GM12878 (cell line): ENCODE measurements at regions not wholly inside any gene's neighbourhood (a gene's known extent, or its start where the extent isn't known, plus 50 kb on each side); places are given as distances from the start of the nearest gene placed in this dataset.

Source experiments
- BACH1 ChIP-seq: fragments of 450-650 bp; IDR thresholded peaks from 2 replicates; pipeline ENCODE4 v1.6.1; 2017; ENCODE audit warnings: mild to moderate bottlenecking, borderline replicate concordance
- BMI1 ChIP-seq: fragments of 450-650 bp; IDR thresholded peaks from 2 replicates; pipeline ENCODE4 v1.6.1; 2016; ENCODE audit warnings: mild to moderate bottlenecking, moderate library complexity, borderline replicate concordance
- BRCA1 ChIP-seq: IDR thresholded peaks from 2 replicates; pipeline ENCODE4 v1.6.1; 2011; ENCODE audit warnings: low read depth, low read length, improper control_type of control experiment
- CEBPB ChIP-seq, 2 experiments: fragments of 150-350 bp in 1 of 2; IDR thresholded peaks; 2 replicates each; pipeline ENCODE4 v1.6.1; 2012 to 2014; ENCODE audit warnings: low read depth in 2 of 2, low read length in 2 of 2, borderline replicate concordance in 1 of 2, inconsistent platforms in 1 of 2
- DPF2 ChIP-seq: fragments of 450-650 bp; IDR thresholded peaks from 2 replicates; pipeline ENCODE4 v1.6.1; 2017; ENCODE audit warnings: mild to moderate bottlenecking
- EZH2 ChIP-seq: IDR thresholded peaks from 2 replicates; pipeline ENCODE4 v1.6.1; 2012; ENCODE audit warnings: low read depth, mild to moderate bottlenecking, control low read depth, inconsistent platforms, low read length, borderline replicate concordance; ENCODE audit not compliant: control insufficient read depth
- HDGF ChIP-seq: fragments of 450-650 bp; IDR thresholded peaks from 2 replicates; pipeline ENCODE4 v1.6.1; 2016; ENCODE audit warnings: antibody characterized with exemption
- MEF2B ChIP-seq: fragments of 450-650 bp; IDR thresholded peaks from 2 replicates; pipeline ENCODE4 v1.6.1; 2018; ENCODE audit warnings: mild to moderate bottlenecking, moderate library complexity; ENCODE audit not compliant: partially characterized antibody, poor library complexity, severe bottlenecking
- NFXL1 ChIP-seq: fragments of 450-650 bp; IDR thresholded peaks from 2 replicates; pipeline ENCODE4 v1.6.1; 2017; ENCODE audit warnings: antibody characterized with exemption, mild to moderate bottlenecking, borderline replicate concordance
- NFYA ChIP-seq: IDR thresholded peaks from 2 replicates; pipeline ENCODE4 v1.6.1; 2011; ENCODE audit warnings: low read depth, mild to moderate bottlenecking, low read length, improper control_type of control experiment, borderline replicate concordance
- NR2F1 ChIP-seq: fragments of 450-650 bp; conservative IDR thresholded peaks from 2 replicates; pipeline ENCODE4 v1.6.1; 2017; ENCODE audit warnings: mild to moderate bottlenecking
- POLR2AphosphoS2 ChIP-seq: IDR thresholded peaks from 2 replicates; pipeline ENCODE4 v1.6.1; 2011; ENCODE audit warnings: low read depth, mild to moderate bottlenecking, low read length, improper control_type of control experiment, moderate library complexity
- RAD21 ChIP-seq: IDR thresholded peaks from 2 replicates; pipeline ENCODE4 v1.6.1; 2011; ENCODE audit warnings: mild to moderate bottlenecking, low read depth, low read length, moderate library complexity; ENCODE audit not compliant: insufficient read depth
- RAD51 ChIP-seq: fragments of 450-650 bp; IDR thresholded peaks from 2 replicates; pipeline ENCODE4 v1.6.1; 2016; ENCODE audit warnings: moderate library complexity, mild to moderate bottlenecking, inconsistent platforms
- SIN3A ChIP-seq: IDR thresholded peaks from 2 replicates; pipeline ENCODE4 v1.6.1; 2012; ENCODE audit warnings: low read depth, low read length, improper control_type of control experiment
- SIX5 ChIP-seq: IDR thresholded peaks from 2 replicates; pipeline ENCODE4 v1.6.1; 2011; ENCODE audit warnings: mild to moderate bottlenecking, low read depth, low read length, moderate library complexity; ENCODE audit not compliant: severe bottlenecking
- SUPT20H ChIP-seq: IDR thresholded peaks from 2 replicates; pipeline ENCODE4 v1.6.1; 2011; ENCODE audit warnings: low read depth, mild to moderate bottlenecking, low read length, moderate library complexity, borderline replicate concordance; ENCODE audit not compliant: control insufficient read depth
- TBL1XR1 ChIP-seq: IDR thresholded peaks from 2 replicates; pipeline ENCODE4 v1.6.1; 2012; ENCODE audit warnings: low read depth, low read length, improper control_type of control experiment
- ZBTB4 ChIP-seq: fragments of 450-650 bp; formaldehyde crosslinking; IDR thresholded peaks from 2 replicates; pipeline ENCODE4 v1.4.0; 2022; ENCODE audit warnings: mild to moderate bottlenecking, moderate library complexity
- TF ChIP-seq, protein P1 (sequence below): fragments of 450-650 bp; IDR thresholded peaks from 2 replicates; pipeline ENCODE4 v1.6.1; 2017; ENCODE audit warnings: mild to moderate bottlenecking, moderate library complexity
- TF ChIP-seq, protein P2 (sequence below): fragments of 450-650 bp; IDR thresholded peaks from 2 replicates; pipeline ENCODE4 v1.6.1; 2017; ENCODE audit warnings: borderline replicate concordance

GRCh38 chr1:234978397-234979295 lies 150.0 kb downstream of the TOMM20 start (continued):
- no peak for TF ChIP-seq SIN3A
- TF ChIP-seq NFXL1, result no peak
- TF ChIP-seq EZH2, result no peak
- TF ChIP-seq HDGF, result peak; percentile 87; the same call in 1 of the 2 replicates
- peak; percentile 44 for TF ChIP-seq RAD21
- TF ChIP-seq POLR2AphosphoS2, result no peak; the same call in 1 of the 2 replicates
- peak; percentile 99 for TF ChIP-seq DPF2
- TF ChIP-seq CEBPB (IDR thresholded peaks at IDR 0.05; ENCODE audit: borderline replicate concordance in 1 of 2, low read depth in 2 of 2, low read length in 2 of 2), result no peak
- no peak for TF ChIP-seq NFYA
- TF ChIP-seq SUPT20H, result no peak
- peak; percentile 87 for TF ChIP-seq MEF2B
- TF ChIP-seq BACH1, result peak; percentile 97
- peak; percentile 87; the same call in 1 of the 2 replicates for TF ChIP-seq TBL1XR1
- TF ChIP-seq ZBTB4, result no peak
- TF ChIP-seq BMI1, result peak; percentile 84
- no peak for TF ChIP-seq BRCA1
- TF ChIP-seq SIX5, result no peak
- peak; percentile 82 for TF ChIP-seq RAD51
- TF ChIP-seq, protein P1, sequence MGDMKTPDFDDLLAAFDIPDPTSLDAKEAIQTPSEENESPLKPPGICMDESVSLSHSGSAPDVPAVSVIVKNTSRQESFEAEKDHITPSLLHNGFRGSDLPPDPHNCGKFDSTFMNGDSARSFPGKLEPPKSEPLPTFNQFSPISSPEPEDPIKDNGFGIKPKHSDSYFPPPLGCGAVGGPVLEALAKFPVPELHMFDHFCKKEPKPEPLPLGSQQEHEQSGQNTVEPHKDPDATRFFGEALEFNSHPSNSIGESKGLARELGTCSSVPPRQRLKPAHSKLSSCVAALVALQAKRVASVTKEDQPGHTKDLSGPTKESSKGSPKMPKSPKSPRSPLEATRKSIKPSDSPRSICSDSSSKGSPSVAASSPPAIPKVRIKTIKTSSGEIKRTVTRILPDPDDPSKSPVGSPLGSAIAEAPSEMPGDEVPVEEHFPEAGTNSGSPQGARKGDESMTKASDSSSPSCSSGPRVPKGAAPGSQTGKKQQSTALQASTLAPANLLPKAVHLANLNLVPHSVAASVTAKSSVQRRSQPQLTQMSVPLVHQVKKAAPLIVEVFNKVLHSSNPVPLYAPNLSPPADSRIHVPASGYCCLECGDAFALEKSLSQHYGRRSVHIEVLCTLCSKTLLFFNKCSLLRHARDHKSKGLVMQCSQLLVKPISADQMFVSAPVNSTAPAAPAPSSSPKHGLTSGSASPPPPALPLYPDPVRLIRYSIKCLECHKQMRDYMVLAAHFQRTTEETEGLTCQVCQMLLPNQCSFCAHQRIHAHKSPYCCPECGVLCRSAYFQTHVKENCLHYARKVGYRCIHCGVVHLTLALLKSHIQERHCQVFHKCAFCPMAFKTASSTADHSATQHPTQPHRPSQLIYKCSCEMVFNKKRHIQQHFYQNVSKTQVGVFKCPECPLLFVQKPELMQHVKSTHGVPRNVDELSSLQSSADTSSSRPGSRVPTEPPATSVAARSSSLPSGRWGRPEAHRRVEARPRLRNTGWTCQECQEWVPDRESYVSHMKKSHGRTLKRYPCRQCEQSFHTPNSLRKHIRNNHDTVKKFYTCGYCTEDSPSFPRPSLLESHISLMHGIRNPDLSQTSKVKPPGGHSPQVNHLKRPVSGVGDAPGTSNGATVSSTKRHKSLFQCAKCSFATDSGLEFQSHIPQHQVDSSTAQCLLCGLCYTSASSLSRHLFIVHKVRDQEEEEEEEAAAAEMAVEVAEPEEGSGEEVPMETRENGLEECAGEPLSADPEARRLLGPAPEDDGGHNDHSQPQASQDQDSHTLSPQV, result peak; percentile 83
- peak; percentile 98 for TF ChIP-seq NR2F1
- TF ChIP-seq, protein P2, sequence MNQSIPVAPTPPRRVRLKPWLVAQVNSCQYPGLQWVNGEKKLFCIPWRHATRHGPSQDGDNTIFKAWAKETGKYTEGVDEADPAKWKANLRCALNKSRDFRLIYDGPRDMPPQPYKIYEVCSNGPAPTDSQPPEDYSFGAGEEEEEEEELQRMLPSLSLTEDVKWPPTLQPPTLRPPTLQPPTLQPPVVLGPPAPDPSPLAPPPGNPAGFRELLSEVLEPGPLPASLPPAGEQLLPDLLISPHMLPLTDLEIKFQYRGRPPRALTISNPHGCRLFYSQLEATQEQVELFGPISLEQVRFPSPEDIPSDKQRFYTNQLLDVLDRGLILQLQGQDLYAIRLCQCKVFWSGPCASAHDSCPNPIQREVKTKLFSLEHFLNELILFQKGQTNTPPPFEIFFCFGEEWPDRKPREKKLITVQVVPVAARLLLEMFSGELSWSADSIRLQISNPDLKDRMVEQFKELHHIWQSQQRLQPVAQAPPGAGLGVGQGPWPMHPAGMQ, result peak; percentile 88
